NB4 (cell line): ENCODE measurements at regions not wholly inside any gene's neighbourhood (a gene's known extent, or its start where the extent isn't known, plus 50 kb on each side); places are given as distances from the start of the nearest gene placed in this dataset.

Experiments
- CTCF ChIP-seq: IDR thresholded peaks from one replicate; pipeline ENCODE4 v1.5.1; 2012; ENCODE audit warnings: low read depth, low read length
- MAX ChIP-seq: IDR thresholded peaks from 2 replicates; pipeline ENCODE4 v1.6.1; 2011; ENCODE audit warnings: low read depth, low read length
- MYC ChIP-seq: IDR thresholded peaks from 2 replicates; pipeline ENCODE4 v1.6.1; 2011; ENCODE audit warnings: low read depth, low read length

GRCh38 chr21:16248705-16249104 lies 518.9 kb downstream of the USP25 start:
- TF ChIP-seq CTCF, result no peak
- TF ChIP-seq MYC, result no peak
- TF ChIP-seq MAX, result no peak
